ENCODE measurements at regions not wholly inside any gene's neighbourhood (a gene's known extent, or its start where the extent isn't known, plus 50 kb on each side); places are given as distances from the start of the nearest gene placed in this dataset.

DNA sequence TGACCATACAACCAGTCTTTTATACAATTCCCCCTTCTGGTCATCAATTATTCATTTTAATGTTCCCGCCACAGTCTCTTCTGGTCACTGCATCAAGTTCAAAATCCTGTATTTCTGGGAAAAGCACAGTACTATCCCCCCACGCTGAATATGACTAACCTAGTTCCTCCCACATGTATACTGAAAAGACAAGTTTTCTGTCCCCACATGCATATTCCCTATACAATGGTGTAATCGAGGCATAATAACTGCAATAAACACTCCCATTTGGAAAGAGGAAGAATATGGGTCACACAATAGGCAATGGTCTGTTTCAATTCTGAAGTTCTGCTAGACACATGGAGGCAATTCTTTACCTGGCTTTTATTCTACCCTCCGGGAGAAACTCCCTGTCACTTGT is 344.9 kb downstream of the EFNA5 start:
- DNase-seq: no peak
- intact Hi-C loops (cut with DNase I): no loop called here

DNA sequence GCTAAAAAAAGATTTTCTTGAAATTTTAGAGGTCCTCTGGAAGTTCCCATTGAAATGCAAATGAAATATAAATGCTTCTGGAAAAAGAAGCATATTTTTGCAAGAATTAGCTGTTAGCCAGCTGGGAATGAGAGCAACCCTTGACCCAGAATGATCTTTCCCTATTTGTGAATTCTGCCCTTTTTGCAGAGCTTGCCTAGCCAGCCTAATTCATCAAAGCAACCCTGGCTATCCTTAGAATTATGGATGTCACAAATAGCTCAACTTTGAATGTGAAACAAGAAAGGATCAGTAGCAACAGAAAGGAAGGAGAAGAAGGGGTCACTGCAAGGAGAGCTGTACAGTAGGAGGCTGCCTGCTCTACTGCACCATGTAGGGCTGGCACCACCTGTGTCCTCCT is 345.9 kb downstream of the EFNA5 start:
- intact Hi-C loops (cut with DNase I): no loop called here
- DNase-seq: no peak

DNA sequence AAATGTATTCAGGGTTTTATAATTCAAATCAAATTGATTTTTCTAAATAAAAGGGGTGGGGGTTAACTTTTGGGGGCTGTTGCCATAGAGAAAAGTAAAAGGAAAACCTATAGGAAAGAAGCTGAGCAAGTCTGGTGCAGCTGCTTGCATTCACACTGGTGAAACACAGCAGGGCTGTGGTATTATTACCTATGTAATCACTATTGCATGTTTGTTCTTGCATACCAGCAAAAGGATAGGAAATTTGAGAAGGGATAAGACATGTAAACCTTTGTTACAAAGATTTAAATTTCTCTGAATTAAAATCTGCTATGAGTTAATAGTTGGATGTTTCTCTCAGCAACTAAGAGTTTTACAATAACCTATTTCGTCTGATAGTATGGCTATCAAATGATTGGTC is 346.7 kb downstream of the EFNA5 start:
- intact Hi-C loops (cut with DNase I): no loop called here
- no peak for DNase-seq

DNA sequence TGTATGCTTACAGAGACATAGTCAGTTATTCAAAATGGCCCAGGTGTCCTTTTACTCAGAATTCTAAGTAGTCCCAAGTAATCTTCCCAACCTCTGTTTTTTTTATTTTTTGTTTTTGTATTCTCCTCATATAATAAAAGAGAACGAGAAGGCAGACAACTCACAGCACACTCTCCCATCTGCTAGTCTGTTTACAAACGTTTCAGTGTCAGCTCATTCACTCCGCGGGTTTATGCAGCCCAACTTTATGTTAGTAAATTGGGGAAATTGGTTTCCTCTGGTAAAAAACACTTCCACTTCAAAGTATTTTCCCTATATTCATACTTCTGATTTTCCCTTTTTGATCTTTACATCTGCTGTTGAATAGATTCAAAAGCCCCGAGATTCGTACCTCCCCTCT is 347.2 kb downstream of the EFNA5 start:
- intact Hi-C loops (cut with DNase I): no loop called here
- DNase-seq: no peak

DNA sequence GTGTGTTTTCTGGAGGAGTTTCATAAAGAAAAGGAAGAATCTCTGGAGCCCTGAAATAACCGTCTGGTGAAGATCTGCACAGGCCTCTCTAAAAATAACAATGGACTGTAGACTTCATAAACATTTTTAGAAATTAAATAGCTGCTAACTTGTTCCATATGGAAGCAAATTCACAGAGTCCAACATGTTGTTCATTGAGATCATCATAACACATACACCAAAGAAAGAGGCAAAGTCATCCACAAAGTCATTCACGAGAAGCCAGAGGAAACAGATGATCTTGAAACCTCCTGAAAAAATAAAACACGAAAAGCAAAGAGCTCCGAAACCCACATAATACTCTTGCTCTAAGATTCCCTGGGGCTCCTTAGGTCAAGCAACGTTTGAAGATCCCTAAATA is 347.8 kb downstream of the EFNA5 start:
- no peak for DNase-seq
- intact Hi-C loops (cut with DNase I): no loop called here

DNA sequence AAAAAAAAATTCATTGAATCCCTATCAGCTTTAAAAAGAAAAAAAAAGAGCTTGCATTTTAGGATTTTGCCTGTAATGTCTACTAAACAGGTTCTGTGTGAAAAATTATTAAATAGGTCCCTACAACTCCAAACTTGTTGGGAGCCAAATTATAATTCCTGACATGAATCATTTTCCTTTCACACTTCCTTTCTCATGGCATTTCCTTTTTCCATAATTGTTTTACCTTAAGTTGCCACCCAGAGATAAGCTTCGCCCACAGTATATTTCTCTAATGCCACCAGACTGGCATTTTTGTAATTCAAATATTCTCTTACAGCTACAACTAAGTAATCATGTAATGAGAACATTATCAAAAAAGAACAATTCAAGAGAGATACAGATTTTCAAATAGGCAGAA is 348.8 kb downstream of the EFNA5 start:
- intact Hi-C loops (cut with DNase I): no loop called here
- no peak for DNase-seq

DNA sequence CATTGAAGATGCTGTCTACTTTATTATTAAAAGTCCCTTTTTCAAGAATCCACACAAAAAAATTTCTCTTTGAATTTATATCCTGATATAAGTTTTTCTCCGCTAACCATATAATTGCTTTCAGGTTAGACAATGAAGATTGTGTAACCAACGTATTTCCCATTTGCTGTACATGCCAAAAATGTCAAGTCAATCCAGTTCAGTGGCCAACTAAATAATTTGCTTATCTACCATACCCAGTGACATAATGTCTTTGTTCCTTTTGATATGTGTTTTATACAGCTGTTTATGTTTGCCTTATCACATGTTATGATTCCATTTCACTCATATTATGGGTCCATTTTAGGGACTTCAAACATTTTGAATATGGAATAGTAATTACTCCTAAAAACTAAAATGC is 349.9 kb downstream of the EFNA5 start:
- intact Hi-C loops (cut with DNase I): no loop called here
- no peak for DNase-seq

DNA sequence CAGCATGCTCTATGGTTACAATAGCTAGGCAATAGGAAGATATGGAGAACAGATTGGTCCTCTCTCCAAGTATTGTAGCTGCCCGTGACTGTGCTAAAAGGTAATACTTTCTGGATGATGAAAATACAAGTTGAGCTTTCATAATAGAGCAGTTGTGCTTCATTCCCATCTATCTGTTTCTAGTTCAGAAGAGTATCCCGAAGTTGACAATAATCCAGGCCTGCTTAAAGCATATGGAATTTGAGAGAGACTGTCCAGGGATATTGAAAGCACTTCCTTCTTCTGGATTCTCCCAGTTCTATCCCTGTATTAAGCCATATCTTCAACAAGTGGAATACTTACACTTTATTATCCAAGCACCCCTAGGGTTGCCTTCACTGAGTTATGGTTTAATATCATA is 350.4 kb downstream of the EFNA5 start:
- intact Hi-C loops (cut with DNase I): no loop called here
- DNase-seq: no peak

DNA sequence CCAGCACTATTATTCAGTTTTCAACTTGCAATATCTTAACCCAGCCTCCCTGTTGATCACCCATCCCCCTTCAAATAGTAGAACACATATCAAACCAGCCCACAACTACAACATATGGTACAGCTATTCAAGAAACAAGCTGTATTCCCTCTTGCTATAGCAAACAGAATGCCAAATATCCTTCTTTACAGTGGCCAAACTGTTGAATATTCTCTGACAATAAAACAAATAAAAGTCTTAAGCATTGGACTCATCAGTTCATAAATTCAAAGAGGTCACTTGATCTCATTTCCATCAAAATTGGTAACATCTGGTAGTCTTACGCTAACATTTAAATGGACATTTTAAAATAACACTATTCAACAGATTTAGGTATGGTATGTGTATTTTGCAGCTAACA is 350.8 kb downstream of the EFNA5 start:
- intact Hi-C loops (cut with DNase I): no loop called here

DNA sequence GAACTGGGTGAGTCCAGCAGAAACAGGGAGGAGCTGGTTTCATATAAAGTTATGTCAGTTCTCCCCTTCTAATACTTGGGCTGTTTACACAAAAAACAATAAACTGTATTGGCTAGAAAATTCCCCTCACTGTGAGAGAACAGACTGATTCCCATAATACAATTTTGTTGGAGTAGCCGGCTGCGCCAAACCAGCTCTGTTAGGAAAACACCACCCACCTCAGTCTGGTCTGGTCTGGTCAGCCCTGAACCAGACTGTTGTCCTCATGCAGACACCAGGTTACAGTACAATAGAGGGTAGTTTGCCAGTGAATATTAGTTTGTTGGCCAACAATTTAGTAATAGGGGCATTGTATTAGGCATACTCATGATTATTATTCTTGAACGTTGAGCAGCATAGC is 356.4 kb downstream of the EFNA5 start:
- intact Hi-C loops (cut with DNase I): no loop called here
- no peak for DNase-seq

More for the DNA sequence above, 350.8 kb downstream of the EFNA5 start:
- DNase-seq: no peak

DNA sequence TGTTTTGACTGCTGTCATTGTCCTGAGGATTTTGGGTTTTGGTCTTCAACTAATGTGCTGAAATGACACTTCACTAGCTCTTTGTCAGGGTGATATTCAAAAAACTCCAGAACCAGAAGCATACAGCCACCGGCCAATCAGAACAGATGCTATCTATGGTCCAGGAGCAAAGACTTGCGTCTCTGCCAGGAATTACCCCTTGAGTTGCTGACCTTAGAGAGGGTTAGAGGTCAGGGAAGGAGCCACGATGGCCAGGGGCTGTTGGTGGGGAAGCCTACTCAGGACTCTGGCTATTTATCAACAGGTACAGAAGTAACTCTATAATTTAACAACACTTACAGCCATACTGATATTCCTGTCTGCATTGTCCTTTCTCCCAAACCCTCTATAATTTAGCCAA is 356.8 kb downstream of the EFNA5 start:
- DNase-seq: no peak
- intact Hi-C loops (cut with DNase I): no loop called here

DNA sequence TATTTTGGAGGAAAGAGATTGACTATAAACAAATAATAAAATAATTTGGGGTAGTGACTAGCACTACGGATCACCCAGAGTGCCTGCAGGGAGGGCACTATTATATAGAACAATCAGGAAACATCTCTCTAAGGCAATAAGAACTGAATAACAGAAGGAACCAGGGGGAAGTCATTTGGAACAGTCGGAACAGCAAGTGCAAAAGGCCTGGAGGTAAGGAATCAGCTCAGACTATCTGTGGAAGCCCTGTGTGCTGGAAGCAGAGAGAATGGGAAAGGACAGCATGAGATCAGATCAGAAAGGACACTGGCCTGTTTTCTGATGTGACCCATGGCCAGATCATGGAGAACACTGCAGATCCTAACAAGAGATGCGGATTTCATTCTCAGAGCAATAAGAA is 357.6 kb downstream of the EFNA5 start:
- DNase-seq: no peak

DNA sequence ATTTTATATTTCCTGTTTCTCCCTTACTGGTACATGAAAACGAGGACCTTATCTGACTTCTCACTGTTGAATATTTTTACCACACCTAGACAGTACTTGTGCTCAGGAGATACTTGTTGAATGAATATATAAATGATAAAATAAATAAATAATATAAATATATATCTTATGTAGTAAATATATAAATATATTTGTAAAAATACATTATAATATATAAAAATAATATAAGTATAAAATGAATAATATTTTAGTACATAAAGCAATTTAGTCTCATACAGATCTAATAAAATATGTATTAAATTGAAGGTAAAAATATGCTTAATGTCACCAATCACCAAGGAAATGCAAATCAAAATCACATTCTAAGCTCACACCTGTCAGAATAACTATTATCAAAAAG is 360.6 kb downstream of the EFNA5 start:
- intact Hi-C loops (cut with DNase I): no loop called here
- DNase-seq: no peak

More for the DNA sequence above, 357.6 kb downstream of the EFNA5 start:
- intact Hi-C loops (cut with DNase I): no loop called here

DNA sequence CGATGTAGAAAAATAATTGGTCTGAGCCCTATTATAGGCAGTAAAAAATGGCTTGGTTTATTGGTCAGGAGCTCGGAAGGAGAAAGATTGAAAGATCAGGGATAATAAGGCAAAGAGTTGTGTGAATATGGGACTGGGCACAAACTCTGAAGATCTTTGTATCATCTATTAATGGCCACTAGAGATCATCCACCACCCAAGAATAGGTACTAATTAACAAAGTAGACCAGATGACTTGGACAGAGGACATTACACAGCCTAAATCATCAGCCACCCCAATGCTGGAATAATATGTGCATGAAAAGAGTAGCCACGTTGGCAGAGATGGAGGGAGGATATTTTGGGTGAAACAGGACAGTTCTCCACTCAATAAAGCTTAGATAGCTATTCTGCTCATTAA is 364.1 kb downstream of the EFNA5 start:
- intact Hi-C loops (cut with DNase I): no loop called here
- no peak for DNase-seq

DNA sequence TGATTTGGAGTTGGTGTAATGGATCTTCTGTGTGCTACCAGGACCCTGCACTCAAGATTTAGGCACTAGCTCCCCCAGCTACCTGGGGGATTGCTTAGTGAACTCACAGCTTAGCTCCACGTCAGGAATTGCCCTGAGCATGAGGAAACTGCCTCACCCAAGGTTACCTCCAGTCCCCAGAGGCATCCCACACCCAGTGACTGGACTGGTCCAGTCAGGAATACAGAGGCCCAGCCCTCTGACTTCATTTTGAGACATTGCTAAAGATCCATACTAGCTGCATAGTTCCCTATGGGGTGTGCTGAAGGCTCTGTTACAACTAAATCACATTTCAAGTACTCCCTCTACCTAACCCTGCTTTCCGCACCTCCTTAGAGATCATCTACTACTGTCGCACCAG is 364.7 kb downstream of the EFNA5 start:
- no peak for DNase-seq
- intact Hi-C loops (cut with DNase I): no loop called here

DNA sequence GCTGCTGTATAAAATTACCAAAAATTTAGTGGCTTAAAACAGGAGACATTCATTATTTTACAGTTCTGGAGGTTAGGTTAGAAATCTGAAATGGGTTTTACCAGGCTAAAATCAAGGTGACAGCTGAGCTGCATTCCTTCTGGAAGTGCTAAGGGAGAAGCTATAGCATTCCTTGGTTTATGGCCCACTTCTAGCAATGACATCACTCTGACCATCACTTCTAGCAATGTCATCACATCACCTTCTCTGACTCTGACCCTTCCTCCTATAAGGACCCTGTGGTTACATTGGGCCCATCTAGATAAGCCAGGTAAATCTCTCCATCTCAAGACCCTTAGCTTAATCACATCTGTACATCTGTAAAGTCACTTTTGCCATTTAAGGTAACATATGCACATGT is 366.1 kb downstream of the EFNA5 start:
- intact Hi-C loops (cut with DNase I): no loop called here
- DNase-seq: no peak

DNA sequence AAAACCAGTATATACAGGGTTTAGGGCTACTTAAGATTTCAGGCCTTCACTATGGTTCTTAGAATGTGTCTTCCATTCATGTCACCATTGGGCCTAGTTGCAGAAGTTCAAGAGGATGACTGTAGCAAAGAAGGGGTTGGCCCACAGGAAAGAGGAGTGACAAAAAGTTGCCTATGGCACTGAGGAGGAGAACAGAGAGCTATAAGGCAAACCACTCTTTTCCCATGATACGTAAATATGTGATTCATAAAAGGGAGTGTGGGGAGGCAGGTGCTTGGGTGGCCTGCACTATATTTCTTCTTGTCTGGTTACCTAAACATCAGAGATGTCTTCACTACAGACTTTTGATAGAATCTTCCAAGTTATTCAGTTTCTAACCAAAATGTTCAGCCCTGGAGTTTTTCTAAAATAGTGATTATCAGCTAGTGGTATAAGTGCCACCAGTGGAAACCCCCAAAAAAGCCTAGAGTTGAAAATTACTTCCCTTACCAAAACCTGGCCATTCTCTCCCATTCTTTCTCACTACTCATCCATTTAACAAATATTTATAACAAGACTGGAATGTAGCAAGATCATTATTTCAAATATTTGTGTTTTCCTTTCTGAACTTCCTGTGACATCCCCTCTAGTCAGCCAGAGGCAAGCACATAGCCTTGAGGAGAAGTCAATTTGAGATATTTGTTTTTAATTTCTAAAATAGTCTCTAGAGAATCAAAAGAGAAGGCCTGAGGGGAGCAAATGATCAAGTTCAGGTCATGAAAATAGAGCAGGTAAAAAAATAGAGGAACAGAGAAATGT is 367.4 kb downstream of the EFNA5 start:
- no peak for DNase-seq
- intact Hi-C loops (cut with DNase I): no loop called here

DNA sequence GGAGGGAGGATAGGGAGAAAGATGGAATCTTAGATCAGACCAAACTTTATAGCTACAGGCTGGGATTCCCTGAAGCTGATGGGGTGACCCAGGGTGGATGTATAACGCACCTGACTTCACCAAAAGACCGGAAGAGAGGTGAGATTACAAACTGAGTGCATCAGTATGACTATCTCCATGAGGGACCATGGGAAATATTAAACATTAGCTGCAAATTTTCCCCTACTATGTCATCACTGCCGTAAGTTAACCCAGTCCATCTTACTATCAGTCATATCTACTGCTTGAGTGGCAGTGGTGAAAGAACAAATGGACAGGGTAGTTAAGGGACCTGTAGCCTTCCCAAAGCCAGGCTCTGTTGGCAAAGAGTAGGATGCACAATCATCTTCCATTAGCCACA is 368.3 kb downstream of the EFNA5 start:
- intact Hi-C loops (cut with DNase I): no loop called here

DNA sequence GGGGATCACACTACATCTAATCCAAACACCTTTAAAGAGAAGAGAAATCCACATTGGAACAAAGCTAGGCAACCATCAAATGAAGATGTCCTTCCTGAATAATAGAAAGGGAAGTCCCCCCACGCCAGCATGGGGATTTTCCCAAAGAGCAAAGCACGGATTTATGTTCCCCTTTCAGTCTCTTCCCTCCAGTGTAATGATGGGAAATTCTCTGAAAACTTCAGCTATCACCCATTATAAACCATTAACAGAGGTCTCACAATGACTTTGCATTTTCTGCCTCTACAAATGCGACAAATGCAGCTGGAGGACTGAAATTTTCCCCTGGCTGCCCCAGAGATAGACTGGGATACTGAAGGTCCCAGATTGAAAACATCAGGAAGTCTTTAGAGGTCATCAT is 368.7 kb downstream of the EFNA5 start:
- intact Hi-C loops (cut with DNase I): no loop called here
- no peak for DNase-seq

More for the DNA sequence above, 368.3 kb downstream of the EFNA5 start:
- DNase-seq: no peak

DNA sequence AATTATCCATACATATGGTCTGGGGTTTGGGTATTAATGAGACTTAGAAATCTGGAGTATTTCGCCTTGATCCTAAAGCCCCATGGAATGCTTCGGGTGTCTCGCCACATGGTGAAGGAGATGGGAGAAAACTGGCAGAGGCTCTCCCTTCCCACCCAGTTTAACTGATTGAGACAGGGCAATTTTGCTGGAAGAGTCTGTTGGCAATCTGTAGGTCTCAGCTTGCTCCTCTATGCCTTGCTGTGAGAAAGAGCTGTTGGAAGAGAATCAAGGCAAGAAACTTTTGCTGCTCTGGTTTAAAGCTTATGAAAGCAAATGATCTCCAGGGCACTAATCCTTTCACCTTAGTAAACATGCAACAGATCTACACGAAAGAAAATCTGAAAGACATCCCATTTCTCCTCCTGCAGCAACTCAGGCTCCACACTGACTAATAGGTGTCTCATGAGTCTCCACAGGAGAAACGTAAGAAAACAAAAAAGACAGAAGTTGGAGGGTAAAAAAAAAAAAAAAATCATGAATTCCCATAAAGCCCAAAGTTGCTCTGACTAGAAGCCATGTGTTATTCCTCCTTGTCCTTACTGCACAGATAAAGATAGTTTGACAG is 369.9 kb downstream of the EFNA5 start:
- DNase-seq: no peak

DNA sequence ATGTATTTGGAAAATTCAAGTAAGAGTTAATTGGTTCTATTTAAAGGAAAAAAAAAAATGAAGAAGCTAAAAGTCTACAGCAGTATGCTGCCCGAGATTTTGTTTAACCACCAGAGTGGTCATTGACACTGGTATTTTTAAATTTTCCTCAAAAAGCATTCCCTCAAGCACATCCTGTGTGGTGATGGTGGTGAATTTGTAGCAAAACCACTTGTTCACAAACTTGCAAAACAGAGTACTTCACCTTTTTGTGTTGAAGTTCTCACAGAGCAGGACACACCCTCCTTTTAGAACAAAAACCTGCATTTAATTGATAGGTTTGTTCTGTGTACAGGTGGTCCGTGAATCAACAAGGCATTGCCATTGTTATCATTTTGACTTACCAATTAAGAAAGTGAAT is 374.2 kb downstream of the EFNA5 start:
- intact Hi-C loops (cut with DNase I): no loop called here
- DNase-seq: no peak

More for the DNA sequence above, 369.9 kb downstream of the EFNA5 start:
- intact Hi-C loops (cut with DNase I): no loop called here

DNA sequence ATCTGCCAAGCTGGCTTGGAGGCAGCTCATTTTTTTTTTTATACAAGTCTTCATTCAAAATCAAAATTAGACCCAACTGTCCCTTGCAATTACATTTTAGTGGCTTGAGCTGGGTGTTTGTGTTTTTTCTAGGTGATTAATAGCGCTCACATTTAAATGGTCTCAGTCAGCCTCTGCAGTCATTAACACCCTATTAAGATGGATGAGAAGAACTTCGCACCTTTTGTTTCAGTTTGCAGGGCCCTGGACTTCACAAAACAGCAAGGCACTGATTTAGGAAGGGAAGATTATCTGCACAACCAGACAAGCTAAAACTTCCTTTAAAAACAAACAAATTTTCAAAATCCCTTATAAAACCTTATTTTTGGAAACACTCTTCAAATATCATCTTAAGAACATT is 374.8 kb downstream of the EFNA5 start:
- intact Hi-C loops (cut with DNase I): no loop called here

DNA sequence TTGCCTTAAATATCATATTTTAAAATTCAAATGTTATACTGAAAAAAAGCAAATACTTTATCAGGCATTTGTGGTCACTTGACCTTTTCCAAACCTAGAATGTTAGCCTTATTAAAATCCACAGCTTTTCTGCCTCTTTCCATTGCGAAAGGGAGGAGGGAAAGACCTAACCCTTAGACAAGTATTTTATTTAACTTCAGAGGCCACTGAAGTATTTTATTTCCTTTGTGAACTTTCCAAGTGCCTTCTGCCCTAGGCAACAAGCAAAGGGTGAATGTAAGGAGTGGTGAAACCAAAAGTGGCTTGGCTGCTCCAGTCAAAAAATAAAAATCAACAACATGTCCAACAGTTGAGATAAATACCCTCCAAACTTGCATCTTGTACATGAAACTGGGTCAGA is 376.1 kb downstream of the EFNA5 start:
- intact Hi-C loops (cut with DNase I): no loop called here
- DNase-seq: no peak

More for the DNA sequence above, 374.8 kb downstream of the EFNA5 start:
- DNase-seq: no peak
